ENCODE measurements at regions not wholly inside any gene's neighbourhood (a gene's known extent, or its start where the extent isn't known, plus 50 kb on each side); places are given as distances from the start of the nearest gene placed in this dataset.

GRCh38 chr6:47924001-47924400 is 142.2 kb downstream of the OPN5 start:
- no peak for DNase-seq

- DNase-seq = no peak
These were observed 140.6 kb downstream of the OPN5 start for GRCh38 chr6:47922391-47922790.

GRCh38 chr6:47919875-47920274 is 138.0 kb downstream of the OPN5 start:
- no peak for DNase-seq

- no peak for DNase-seq
These were observed 136.0 kb downstream of the OPN5 start for GRCh38 chr6:47917811-47918210.

GRCh38 chr6:47917202-47917601 is 135.4 kb downstream of the OPN5 start:
- DNase-seq = no peak

- no peak for DNase-seq
These were observed 133.2 kb downstream of the OPN5 start for GRCh38 chr6:47915017-47915416.

GRCh38 chr6:47908271-47908670 is 126.4 kb downstream of the OPN5 start:
- DNase-seq = no peak

GRCh38 chr6:47905717-47906116 is 123.9 kb downstream of the OPN5 start:
- no peak for DNase-seq

- peak; percentile 63 to 72 for DNase-seq
These were observed 115.4 kb downstream of the OPN5 start for GRCh38 chr6:47897247-47897646.

GRCh38 chr6:47890326-47890875 is 108.6 kb downstream of the OPN5 start:
- DNase-seq = no peak

GRCh38 chr6:47879015-47879414 is 97.2 kb downstream of the OPN5 start:
- DNase-seq = no peak
